HFFc6 (cell line): ENCODE measurements at regions not wholly inside any gene's neighbourhood (a gene's known extent, or its start where the extent isn't known, plus 50 kb on each side); places are given as distances from the start of the nearest gene placed in this dataset.

Experiments
- DNase-seq: peaks from one replicate; pipeline ENCODE4 v3.0.0-alpha.2; 2018
- H3K27ac Mint-ChIP-seq: 2 replicates; pipeline ENCODE4 v1.8.0; 2020; ENCODE audit warnings: mild to moderate bottlenecking, mixed read lengths
- H3K27me3 Mint-ChIP-seq: 2 replicates; pipeline ENCODE4 v1.8.0; 2021; ENCODE audit warnings: mild to moderate bottlenecking, moderate library complexity, mixed read lengths; ENCODE audit not compliant: insufficient read depth
- H3K36me3 Mint-ChIP-seq: 2 replicates; pipeline ENCODE4 v1.8.0; 2021; ENCODE audit warnings: low read depth, mixed read lengths
- H3K4me1 Mint-ChIP-seq: 2 replicates; pipeline ENCODE4 v1.8.0; 2020; ENCODE audit warnings: low read depth, mixed read lengths
- H3K4me3 Mint-ChIP-seq: 2 replicates; pipeline ENCODE4 v1.8.0; 2020; ENCODE audit warnings: mild to moderate bottlenecking, moderate library complexity, mixed read lengths
- H3K9me3 Mint-ChIP-seq: 2 replicates; pipeline ENCODE4 v1.8.0; 2020; ENCODE audit warnings: mild to moderate bottlenecking, mixed read lengths
- CTCF ChIP-seq: fragments of 200-600 bp; sonication (generic); IDR thresholded peaks from 2 replicates; pipeline ENCODE4 v1.5.0; 2021; ENCODE audit warnings: antibody characterized with exemption, mild to moderate bottlenecking

- no peak overlapping the region for H3K4me3 Mint-ChIP-seq
- TF ChIP-seq CTCF, result no peak
- DNase-seq, result no peak
- no peaks in the 10 kb centered on the region for H3K4me1 Mint-ChIP-seq
- no peaks in the 10 kb centered on the region for H3K9me3 Mint-ChIP-seq
- no peaks in the 10 kb centered on the region for H3K36me3 Mint-ChIP-seq
- H3K27me3 Mint-ChIP-seq, result no peaks in the 10 kb centered on the region
- no peak overlapping the region for H3K27ac Mint-ChIP-seq
Measured at GRCh38 chr2:207354462-207354861, 175.3 kb upstream of the CREB1 start.

- H3K36me3 Mint-ChIP-seq, result no peaks in the 10 kb centered on the region
- no peak for DNase-seq
- no peaks in the 10 kb centered on the region for H3K4me1 Mint-ChIP-seq
- no peak overlapping the region for H3K27ac Mint-ChIP-seq
- H3K9me3 Mint-ChIP-seq, result no peaks in the 10 kb centered on the region
- no peak overlapping the region for H3K4me3 Mint-ChIP-seq
- no peak for TF ChIP-seq CTCF
- no peaks in the 10 kb centered on the region for H3K27me3 Mint-ChIP-seq
Measured at GRCh38 chr2:207356567-207356966, 173.2 kb upstream of the CREB1 start.

- no peaks in the 10 kb centered on the region for H3K27me3 Mint-ChIP-seq
- H3K4me3 Mint-ChIP-seq, result no peak overlapping the region
- no peak for DNase-seq
- TF ChIP-seq CTCF, result no peak
- no peaks in the 10 kb centered on the region for H3K9me3 Mint-ChIP-seq
- peaks cover 3% of the 10 kb centered on the region; the same call in 1 of the 2 replicates for H3K36me3 Mint-ChIP-seq
- no peak overlapping the region for H3K27ac Mint-ChIP-seq
- H3K4me1 Mint-ChIP-seq, result no peaks in the 10 kb centered on the region
Measured at GRCh38 chr2:207357216-207357615, 172.5 kb upstream of the CREB1 start.

GRCh38 chr2:207362716-207363115 is 167.0 kb upstream of the CREB1 start:
- no peak for DNase-seq
- no peaks in the 10 kb centered on the region for H3K9me3 Mint-ChIP-seq

GRCh38 chr2:207363761-207364290 is 165.9 kb upstream of the CREB1 start:
- Mint-ChIP-seq H3K4me1 (no peaks in the 10 kb centered on the region), H3K36me3 (peaks cover 5% of the 10 kb centered on the region; the same call in 1 of the 2 replicates), H3K27ac (no peak overlapping the region), H3K4me3 (no peak overlapping the region), H3K27me3 (no peaks in the 10 kb centered on the region), H3K9me3 (no peaks in the 10 kb centered on the region)
- DNase-seq, result no peak
- TF ChIP-seq CTCF, result no peak

More at GRCh38 chr2:207362716-207363115, 167.0 kb upstream of the CREB1 start:
- Mint-ChIP-seq H3K4me3 (no peak overlapping the region), H3K27me3 (no peaks in the 10 kb centered on the region), H3K4me1 (no peaks in the 10 kb centered on the region), H3K27ac (no peak overlapping the region), H3K36me3 (peaks cover 5% of the 10 kb centered on the region; the same call in 1 of the 2 replicates)
- TF ChIP-seq CTCF, result no peak
